SH-SY5Y (cell line): ENCODE measurements at regions not wholly inside any gene's neighbourhood (a gene's known extent, or its start where the extent isn't known, plus 50 kb on each side); places are given as distances from the start of the nearest gene placed in this dataset.
A peak's percentile ranks its signal among the peaks of the same experiment; 100 is the strongest.

Experiments used
- GATA2 ChIP-seq: IDR thresholded peaks from 2 replicates; pipeline ENCODE4 v1.6.1; 2011; ENCODE audit warnings: mild to moderate bottlenecking, low read depth, low read length
- GATA3 ChIP-seq: IDR thresholded peaks from 2 replicates; pipeline ENCODE4 v1.6.1; 2011; ENCODE audit warnings: low read depth, mild to moderate bottlenecking, low read length, moderate library complexity

DNA sequence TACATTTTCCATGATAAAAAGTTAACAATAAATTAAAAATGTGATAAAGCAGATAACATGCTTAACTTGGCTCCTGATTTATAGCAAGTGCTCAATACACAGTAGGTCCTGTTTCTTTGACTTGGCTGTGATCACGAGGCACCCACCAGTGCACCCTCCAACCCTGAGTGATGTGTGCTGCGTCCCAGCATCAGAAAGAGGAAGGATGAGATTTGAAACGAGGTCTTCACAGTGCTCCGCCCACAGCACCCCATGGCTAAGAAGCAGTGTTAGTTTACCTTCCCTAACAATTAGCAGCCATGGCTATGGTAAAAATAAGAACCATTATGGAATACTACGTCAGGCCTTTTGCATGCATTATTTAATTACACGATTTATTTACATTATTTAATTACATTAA is 292.0 kb upstream of the ZMIZ1 start:
- TF ChIP-seq GATA2 (no peak), GATA3 (no peak)

DNA sequence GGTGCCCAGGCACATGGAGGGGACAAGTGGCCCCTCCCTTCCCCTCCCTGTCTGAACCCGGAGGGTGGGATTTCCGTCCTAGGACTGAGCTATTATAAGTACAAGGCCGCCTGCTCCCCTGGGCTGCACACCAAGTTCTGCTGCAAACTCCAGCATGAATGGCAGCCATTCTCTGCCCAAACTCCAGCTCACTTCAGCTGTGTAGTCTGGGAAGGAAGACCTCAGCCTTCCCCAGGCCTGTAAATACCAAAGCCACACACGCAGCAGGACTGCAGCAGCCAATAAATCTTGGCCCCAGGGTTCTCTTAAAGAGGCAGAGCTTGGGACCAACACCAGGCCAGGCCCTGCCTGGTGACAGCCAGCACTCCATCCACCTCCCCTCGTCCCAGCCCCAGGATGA is 291.3 kb upstream of the ZMIZ1 start:
- TF ChIP-seq GATA3 = no peak
- TF ChIP-seq GATA2 = no peak

DNA sequence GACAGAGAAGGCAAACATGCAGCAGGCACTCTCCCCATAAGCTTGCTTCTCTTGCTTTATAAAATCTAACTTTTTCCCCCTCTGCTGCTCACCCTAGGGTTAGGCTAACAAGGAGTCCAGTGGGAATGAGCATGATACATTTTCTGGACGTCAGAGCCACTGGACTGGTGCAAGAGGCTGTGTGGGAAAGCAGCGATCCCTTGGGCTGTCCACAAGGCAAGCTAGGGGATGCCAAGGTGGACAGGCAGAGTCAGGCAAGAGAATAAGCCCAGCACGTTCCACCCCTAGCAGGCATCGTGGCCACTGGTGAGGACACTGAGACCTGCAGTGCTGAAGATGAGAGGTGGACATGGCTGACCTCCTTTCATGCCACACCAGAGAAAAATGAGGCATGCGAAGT is 290.9 kb upstream of the ZMIZ1 start:
- TF ChIP-seq GATA2 = no peak
- TF ChIP-seq GATA3 = no peak

DNA sequence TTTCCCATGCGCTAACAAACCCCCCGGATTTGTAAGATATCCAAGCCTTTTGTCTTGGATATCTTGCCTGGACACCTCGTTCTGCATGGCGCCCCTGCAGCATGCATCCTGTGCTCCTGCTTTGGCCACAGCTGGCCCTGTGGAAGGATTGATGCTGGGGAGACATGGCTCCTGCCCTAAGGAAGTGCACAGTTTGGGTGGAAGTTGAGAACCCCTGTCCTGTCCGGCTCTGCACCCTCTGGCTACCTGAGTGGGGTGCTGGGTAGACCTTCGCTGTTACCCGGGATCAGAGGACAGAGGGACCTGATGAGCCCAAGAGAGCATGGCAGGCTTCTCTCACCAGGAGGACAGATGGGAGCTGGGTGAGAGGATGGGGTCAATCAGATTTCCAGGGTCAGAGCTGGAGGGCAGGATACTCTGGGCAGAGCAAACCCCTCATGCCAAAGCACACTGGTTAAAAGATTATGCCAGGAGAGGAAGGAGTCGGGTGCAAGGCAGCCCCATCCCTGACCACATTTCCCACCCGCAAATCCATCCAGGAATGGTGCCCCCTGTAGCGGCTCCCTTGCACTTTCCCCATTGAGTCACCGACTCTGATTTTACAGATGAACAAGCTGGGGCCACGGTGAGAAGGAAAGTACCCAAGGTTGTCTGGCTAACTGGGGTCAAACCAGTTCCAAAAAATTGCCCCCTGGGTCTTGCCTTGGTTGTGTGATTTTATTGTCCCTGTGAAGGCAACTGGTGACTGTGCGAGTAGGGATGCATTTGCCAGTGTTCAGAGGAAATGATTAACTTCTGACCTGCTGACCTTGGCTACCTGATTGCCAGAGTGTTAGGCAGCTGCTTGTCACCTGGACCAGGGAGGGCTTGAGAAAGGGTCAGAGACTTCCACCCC is 290.1 kb upstream of the ZMIZ1 start:
- TF ChIP-seq GATA2 (no peak), GATA3 (no peak)

DNA sequence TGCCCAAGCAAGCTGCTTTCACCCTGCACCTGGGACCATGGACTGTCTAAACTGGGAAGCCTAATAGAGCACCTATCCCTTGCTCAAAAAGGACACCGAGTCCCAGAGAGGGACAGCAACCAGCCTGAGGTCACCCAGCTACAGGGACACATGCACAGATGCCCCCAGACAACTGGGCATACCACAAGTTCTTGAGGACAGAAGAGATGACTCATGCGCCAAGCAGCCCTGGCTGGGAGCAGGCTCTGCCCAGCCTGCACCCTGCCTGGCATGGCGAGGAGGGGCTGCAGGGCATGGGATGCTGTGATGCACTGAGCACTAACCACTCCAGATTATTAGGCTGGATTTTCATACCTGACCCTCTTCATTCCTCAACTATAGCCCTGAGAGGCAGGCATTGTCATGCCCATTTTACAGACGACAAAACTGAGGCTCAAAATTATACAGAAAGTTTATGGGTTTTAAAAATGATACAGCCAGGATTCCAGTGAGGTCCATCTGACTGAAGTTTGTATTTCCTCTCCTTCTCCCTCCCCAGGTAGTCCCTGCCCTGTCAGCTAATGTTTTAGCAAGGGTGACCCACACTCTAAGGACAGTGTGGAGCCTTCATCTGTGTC is 289.3 kb upstream of the ZMIZ1 start:
- TF ChIP-seq GATA3 = no peak
- no peak for TF ChIP-seq GATA2

DNA sequence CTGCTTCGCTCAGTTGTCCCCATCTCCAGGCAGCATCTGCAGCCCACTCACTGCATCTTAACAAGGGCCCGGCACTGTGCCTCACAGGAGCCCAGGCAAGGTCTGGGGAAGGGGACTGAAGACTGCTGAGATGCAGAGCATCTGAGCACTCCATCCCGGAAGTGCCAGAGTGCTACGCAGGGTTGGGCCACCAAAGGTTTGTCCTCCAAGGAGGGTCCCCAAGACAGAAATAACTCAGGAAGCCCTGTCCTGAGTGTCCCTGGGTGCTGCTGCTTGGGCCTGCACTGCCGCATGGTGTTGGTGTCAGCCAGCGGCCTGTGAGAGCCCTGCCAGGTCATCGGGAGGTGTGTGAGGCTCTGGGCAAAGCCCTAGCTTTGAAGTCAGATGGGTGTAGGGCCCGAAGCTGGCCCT is 288.2 kb upstream of the ZMIZ1 start:
- TF ChIP-seq GATA2 (no peak), GATA3 (no peak)

DNA sequence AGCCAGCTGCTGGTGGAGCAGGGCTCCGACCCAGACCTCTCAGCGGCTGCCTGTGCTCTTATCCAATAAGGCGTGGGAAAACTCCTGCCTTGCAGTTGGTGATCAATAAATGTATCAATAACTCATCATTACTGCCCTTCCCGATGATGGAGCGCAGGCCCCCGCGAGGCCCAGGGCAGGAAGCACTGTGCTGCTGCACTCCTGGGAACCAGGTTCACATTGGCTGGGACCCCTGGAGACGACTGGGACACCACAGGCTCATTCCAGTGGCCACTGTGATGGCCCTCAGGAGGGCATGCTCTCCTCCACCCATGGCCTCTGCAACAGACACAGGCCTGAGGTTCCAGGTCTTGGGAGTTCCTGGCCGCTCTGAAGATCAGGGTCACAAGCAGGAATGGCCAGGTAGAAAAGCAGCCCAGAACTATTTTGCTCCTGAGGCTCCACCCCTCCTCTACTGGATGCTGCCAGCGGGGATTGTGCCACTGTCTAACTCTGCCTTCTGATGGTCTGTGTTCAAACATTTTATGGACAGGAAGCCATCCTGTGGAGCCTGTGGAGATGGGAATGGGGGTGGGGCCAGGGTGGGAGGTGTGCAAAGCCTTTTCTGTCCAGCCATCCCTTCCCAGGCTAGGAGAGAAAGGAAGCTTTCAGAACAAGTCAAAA is 287.4 kb upstream of the ZMIZ1 start:
- no peak for TF ChIP-seq GATA2
- no peak for TF ChIP-seq GATA3

DNA sequence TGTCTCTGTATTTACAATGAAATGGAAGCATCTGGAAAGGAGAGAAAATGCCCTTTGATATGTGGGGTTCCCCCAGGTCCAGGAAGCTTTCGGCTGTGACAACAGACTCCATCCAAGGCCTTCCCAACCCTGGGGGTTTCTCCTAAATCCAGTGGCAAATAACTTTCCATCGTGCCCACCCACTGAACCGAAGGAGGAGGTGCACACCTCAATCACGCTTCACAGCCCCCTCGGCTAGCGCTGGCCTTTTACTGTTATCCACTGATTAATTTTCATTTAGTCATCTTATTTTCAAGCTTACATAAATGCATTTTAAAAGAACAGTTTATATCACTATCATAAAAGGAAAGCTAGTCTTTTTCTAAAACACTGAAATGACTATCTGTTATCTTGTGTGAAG is 286.8 kb upstream of the ZMIZ1 start:
- TF ChIP-seq GATA2 (no peak), GATA3 (no peak)

DNA sequence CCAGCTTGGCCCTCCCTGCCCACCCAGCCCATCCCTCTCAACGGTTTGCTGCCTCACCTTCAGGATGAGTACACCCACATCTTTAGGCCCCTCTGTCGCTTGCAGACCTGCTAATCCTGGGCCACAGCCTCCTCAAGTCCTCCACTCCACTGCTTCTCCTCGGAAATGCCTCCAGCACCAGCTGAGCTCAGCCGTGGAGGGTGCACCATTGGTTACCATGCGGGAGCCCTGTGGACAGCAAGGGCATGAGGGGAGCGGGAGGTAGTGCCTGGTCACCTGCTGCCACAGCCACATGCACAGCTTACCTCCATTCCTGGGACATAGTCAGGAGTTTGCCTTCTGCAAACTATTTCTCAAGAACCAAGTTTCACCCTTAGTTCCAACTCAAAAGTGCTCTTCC is 286.3 kb upstream of the ZMIZ1 start:
- no peak for TF ChIP-seq GATA2

DNA sequence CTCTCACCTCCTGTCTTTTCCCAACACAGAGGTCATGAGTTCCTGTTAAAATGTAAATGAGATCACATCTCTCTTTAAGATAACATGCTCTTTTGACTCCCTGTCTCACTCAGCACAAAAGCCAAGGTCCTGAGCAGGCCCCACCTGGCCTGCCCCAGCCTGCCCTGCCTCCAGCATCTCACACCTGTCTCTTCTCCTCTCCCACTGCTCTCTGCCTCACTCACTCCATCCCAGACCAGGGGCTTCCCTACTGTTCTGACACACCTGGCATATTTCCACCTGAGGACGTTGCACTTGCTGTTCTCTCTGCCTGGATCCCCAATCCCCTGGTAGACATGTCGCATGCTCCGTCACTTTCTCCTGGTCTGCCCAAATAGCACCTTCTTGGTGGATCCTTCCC is 285.0 kb upstream of the ZMIZ1 start:
- TF ChIP-seq GATA2 (no peak), GATA3 (no peak)

DNA sequence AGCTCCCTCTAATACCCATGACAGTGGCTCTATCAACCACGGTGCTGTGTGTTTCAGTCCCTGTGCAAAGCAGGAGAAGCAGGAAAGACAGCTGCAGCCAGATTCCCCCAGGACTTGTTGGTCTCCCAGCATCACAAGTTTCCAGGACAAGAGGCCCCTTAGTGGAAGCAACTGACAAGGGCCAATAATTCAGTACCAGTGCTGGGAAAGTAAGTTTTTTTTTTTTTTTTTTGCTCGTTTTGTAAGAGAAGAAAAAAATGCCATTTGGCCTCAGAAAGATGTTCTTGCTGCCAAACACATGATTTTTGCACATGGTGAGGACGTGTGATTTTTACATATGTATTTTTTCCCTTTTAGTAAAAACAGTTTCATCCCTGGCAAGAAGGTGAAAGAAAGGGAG is 284.2 kb upstream of the ZMIZ1 start:
- TF ChIP-seq GATA2 (no peak), GATA3 (no peak)

DNA sequence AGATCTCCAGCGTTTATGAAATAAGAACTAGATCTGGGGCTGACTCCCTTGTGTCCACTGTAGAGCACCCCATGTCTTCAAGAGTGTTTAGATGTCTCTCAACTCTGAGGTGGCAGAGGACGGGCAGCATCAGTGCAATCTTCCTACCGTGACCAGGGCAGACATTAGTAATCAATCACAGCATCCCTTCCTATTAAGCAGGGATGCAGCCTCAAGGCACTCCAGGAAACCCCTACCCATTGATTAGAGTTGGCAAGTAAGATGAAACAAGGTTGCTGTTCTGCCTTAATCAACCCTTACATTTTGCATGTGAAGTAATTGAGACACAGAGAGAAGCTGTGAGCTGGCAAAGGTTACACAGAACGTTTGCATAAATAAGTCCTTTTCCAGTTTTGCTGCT is 283.7 kb upstream of the ZMIZ1 start:
- TF ChIP-seq GATA3 (no peak), GATA2 (no peak)

DNA sequence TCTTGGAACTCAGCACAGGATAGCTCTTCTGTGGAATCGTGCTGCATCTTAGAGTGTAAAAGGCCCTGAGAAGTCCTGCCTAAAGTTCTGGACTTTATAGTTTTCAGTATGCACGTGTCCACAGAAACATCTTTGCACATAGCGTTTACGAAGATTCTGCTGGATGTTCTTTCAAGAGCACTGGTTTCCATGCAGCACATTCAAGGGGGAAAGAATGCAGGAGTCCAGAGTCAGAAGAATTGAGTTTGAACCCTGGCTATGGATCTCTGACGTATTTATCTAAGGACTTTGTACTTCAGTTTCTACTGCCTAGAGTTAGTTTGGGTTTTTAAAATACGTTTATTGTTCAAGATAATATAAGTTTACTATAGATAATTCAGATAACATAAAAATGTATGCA is 282.8 kb upstream of the ZMIZ1 start:
- no peak for TF ChIP-seq GATA3

DNA sequence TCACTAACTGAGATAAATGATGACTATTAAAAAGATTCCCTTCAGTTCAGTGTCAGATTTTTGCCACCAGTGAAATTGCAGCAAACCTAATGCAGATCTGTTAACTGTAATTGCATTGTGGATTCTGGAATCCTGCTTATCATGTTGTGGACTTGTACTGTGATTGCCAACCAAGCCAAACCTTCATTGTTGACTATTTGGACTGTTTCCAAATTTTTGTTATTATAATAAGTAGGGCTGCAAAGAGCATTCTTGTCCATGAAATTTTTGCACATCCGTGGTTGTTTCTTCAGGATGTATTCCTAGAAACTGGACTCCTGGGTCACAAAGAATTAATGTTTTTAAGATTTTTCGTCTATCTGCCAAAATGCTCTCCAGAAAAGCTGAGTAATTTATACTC is 281.6 kb upstream of the ZMIZ1 start:
- peak; percentile 26; the same call in 1 of the 2 replicates for TF ChIP-seq GATA2
- TF ChIP-seq GATA3 = no peak

DNA sequence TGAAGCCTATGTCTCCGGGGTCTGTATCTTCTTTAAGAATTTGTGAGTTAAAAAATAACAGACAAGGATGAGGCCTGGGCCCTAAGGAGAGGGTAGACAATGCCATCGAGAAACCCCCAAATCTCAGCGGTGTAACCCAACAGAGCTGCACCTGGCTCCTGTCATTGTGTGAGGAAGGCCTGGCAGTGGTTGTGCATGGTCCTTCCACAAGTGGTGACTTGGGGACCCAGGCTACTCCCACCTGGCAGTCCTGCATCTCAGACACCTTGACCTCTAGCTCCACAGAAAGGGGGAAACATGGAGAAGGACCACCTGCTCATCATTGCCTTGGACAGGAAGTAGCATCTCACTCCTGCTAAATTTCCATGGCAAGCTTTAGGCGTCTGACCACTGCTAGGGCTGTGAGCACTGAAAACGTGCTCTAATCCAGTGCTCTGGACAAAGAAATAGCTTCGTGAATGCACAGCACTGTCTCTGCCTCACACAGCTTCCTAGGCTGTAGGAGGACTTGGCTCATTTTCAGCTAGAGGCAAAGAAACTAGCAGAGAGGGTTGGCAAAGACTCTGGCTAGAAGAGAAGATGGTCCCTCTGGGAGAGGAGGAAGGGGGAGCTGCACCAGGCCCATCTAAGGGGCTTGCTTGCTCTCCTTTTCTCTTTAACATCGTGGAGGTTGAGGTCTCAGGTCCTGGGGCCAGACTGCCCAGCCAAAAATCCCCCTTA is 273.9 kb upstream of the ZMIZ1 start:
- TF ChIP-seq GATA2 = no peak
- TF ChIP-seq GATA3 = no peak

DNA sequence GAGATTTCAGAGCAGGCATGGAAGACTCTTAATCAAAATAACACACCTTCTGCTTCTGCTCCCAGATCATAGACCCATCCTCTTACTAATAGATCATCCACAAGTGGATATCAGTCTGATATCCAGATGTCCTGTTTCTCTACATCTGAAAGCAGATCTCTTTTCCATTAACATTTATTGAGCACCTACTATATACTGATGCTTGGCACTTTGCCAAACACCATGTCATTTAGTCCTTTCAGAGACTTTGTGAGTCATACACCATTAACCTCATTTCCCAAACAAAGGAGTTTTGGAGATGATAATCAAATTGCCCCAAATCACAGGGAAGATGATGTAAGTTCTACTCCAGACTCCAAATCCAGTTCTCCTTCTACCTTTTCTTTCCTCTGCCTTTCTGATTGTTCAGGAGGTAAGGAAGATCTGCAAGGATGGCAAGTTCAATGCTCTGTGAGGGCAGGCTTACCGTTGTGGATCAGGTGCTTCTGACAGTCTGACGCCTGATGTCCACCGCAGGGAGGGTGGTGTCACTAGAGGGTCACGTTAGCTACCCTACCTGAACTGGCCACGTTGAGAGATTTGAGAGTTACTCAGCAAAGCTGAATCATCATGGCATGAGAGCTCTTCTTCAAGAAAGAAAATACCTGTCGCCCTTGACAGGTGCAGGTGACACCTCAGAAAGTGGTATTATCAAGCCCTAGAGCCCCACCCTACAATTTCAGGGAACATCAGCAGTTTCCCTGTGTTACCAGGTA is 269.6 kb upstream of the ZMIZ1 start:
- TF ChIP-seq GATA3 (no peak), GATA2 (no peak)
